GM12878 (cell line): ENCODE measurements at regions not wholly inside any gene's neighbourhood (a gene's known extent, or its start where the extent isn't known, plus 50 kb on each side); places are given as distances from the start of the nearest gene placed in this dataset.

Source experiments
- CEBPB ChIP-seq, 2 experiments: fragments of 150-350 bp in 1 of 2; IDR thresholded peaks; 2 replicates each; pipeline ENCODE4 v1.6.1; 2012 to 2014; ENCODE audit warnings: low read depth in 2 of 2, low read length in 2 of 2, borderline replicate concordance in 1 of 2, inconsistent platforms in 1 of 2
- EZH2 ChIP-seq: IDR thresholded peaks from 2 replicates; pipeline ENCODE4 v1.6.1; 2012; ENCODE audit warnings: low read depth, mild to moderate bottlenecking, control low read depth, inconsistent platforms, low read length, borderline replicate concordance; ENCODE audit not compliant: control insufficient read depth
- MEF2A ChIP-seq: IDR thresholded peaks from 2 replicates; pipeline ENCODE4 v1.6.1; 2011; ENCODE audit warnings: low read depth, mild to moderate bottlenecking, low read length, moderate library complexity; ENCODE audit not compliant: insufficient read depth
- SIN3A ChIP-seq: IDR thresholded peaks from 2 replicates; pipeline ENCODE4 v1.6.1; 2012; ENCODE audit warnings: low read depth, low read length, improper control_type of control experiment
- SPI1 ChIP-seq: IDR thresholded peaks from 2 replicates; pipeline ENCODE4 v1.6.1; 2011; ENCODE audit warnings: low read depth, mild to moderate bottlenecking, low read length, moderate library complexity, borderline replicate concordance; ENCODE audit not compliant: insufficient read depth
- TF ChIP-seq, protein P1 (sequence below), 3 experiments: IDR thresholded peaks in 2 of 3; conservative IDR thresholded peaks in 1 of 3; 2 replicates each; pipeline ENCODE4 v1.5.1; 2011; ENCODE audit warnings: low read depth in 3 of 3, low read length in 3 of 3, mild to moderate bottlenecking in 3 of 3, control low read depth in 2 of 3, moderate library complexity in 2 of 3, inconsistent platforms in 1 of 3, mixed read lengths in 1 of 3; ENCODE audit not compliant: control insufficient read depth in 2 of 3, insufficient read depth in 1 of 3; ENCODE audit errors: extremely low read depth in 1 of 3
- TF ChIP-seq, protein P2 (sequence below): IDR thresholded peaks from 2 replicates; pipeline ENCODE4 v1.6.1; 2012; ENCODE audit warnings: low read depth, low read length, improper control_type of control experiment

DNA sequence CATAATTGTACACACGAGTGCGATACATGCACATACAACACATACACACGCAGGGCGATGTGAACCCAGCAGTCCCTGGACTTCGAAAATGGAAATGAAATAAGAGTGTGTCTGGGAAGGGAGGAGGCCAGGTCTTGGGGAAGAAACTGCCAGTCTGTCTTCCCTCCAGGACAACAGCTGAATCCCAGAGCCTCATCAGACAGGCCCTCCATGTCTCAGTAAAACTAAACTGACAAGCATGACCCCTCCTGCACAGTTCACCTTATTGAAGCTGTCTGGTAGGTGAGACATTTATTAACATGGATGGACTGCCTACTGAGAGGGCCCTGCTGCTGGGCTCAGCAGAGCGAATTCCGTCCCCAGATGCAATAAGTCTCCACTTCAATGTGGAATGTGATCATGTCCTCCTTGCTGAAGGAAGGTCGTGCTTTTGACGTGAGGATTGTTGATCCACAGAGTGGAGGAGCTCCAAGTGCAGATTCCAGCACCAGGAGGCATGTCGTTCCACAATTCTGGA lies 117.4 kb downstream of the SOX9 start:
- TF ChIP-seq EZH2 (no peak), SPI1 (no peak), MEF2A (no peak), CEBPB (IDR thresholded peaks at IDR 0.05; ENCODE audit: borderline replicate concordance in 1 of 2, low read depth in 2 of 2, low read length in 2 of 2) (no peak), SIN3A (no peak)
- TF ChIP-seq, protein P1, sequence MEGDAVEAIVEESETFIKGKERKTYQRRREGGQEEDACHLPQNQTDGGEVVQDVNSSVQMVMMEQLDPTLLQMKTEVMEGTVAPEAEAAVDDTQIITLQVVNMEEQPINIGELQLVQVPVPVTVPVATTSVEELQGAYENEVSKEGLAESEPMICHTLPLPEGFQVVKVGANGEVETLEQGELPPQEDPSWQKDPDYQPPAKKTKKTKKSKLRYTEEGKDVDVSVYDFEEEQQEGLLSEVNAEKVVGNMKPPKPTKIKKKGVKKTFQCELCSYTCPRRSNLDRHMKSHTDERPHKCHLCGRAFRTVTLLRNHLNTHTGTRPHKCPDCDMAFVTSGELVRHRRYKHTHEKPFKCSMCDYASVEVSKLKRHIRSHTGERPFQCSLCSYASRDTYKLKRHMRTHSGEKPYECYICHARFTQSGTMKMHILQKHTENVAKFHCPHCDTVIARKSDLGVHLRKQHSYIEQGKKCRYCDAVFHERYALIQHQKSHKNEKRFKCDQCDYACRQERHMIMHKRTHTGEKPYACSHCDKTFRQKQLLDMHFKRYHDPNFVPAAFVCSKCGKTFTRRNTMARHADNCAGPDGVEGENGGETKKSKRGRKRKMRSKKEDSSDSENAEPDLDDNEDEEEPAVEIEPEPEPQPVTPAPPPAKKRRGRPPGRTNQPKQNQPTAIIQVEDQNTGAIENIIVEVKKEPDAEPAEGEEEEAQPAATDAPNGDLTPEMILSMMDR (IDR thresholded peaks at IDR 0.05 in 2 of 3, conservative IDR thresholded peaks at IDR 0.05 in 1 of 3; ENCODE audit: control insufficient read depth in 2 of 3, extremely low read depth in 1 of 3, insufficient read depth in 1 of 3, low read depth in 3 of 3, low read length in 3 of 3) = no peak
- TF ChIP-seq, protein P2, sequence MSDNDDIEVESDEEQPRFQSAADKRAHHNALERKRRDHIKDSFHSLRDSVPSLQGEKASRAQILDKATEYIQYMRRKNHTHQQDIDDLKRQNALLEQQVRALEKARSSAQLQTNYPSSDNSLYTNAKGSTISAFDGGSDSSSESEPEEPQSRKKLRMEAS = no peak
